K562 (cell line): ENCODE measurements at regions not wholly inside any gene's neighbourhood (a gene's known extent, or its start where the extent isn't known, plus 50 kb on each side); places are given as distances from the start of the nearest gene placed in this dataset.

Experiments
- ADNP ChIP-seq: fragments of 200-800 bp; sonication (Bioruptor generic); IDR thresholded peaks from 2 replicates; pipeline ENCODE4 v1.6.1; 2016; ENCODE audit warnings: missing genetic modification characterization, missing compliant biosample characterization
- CBX8 ChIP-seq: fragments of 200-600 bp; sonication (generic); IDR thresholded peaks from 2 replicates; pipeline ENCODE4 v1.6.1; 2012; ENCODE audit warnings: borderline replicate concordance, mixed run types, low read depth, mild to moderate bottlenecking, moderate library complexity, mixed read lengths, low read length, control low read depth, inconsistent platforms; ENCODE audit not compliant: poor library complexity, severe bottlenecking; ENCODE audit errors: extremely low read depth
- CCAR2 ChIP-seq: fragments of 200-400 bp; formaldehyde crosslinking; IDR thresholded peaks from 2 replicates; pipeline ENCODE4 v1.6.1; 2017; ENCODE audit warnings: mild to moderate bottlenecking, low read depth, low read length
- KAT8 ChIP-seq: fragments of 450-650 bp; IDR thresholded peaks from 2 replicates; pipeline ENCODE4 v1.6.1; 2016; ENCODE audit warnings: low read depth, mild to moderate bottlenecking
- PHF20 ChIP-seq: fragments of 450-650 bp; IDR thresholded peaks from 2 replicates; pipeline ENCODE4 v1.6.1; 2018; ENCODE audit not compliant: partially characterized antibody
- POLR2H ChIP-seq: IDR thresholded peaks from 2 replicates; pipeline ENCODE4 v1.6.1; 2016; ENCODE audit warnings: missing genetic modification characterization, low read depth, mild to moderate bottlenecking, control low read depth, missing compliant biosample characterization, moderate library complexity
- TEAD1 ChIP-seq, 2 experiments: fragments of 450-650 bp in 1 of 2; sonication (generic) in 1 of 2; formaldehyde crosslinking; IDR thresholded peaks; 2 replicates each; pipeline versions ENCODE4 v1.4.0 to v1.8.0; 2020 to 2022; ENCODE audit warnings: mild to moderate bottlenecking in 2 of 2, missing genetic modification reagents in 1 of 2
- ZNF174 ChIP-seq: fragments of 250-450 bp; sonication (Bioruptor Pico); IDR thresholded peaks from 2 replicates; pipeline ENCODE4 v1.4.0; 2020; ENCODE audit warnings: mild to moderate bottlenecking
- ZNF212 ChIP-seq: fragments of 450-650 bp; formaldehyde crosslinking; IDR thresholded peaks from 2 replicates; pipeline ENCODE4 v1.4.0; 2020; ENCODE audit warnings: mild to moderate bottlenecking
- ZNF347 ChIP-seq: fragments of 450-650 bp; formaldehyde crosslinking; IDR thresholded peaks from 2 replicates; pipeline ENCODE4 v1.4.0; 2020; ENCODE audit warnings: low read depth, mild to moderate bottlenecking, moderate library complexity
- TF ChIP-seq, protein P1 (sequence below): fragments of 450-650 bp; IDR thresholded peaks from 2 replicates; pipeline ENCODE4 v1.6.1; 2017; ENCODE audit warnings: mild to moderate bottlenecking, moderate library complexity
- TF ChIP-seq, protein P2 (sequence below): fragments of 450-650 bp; IDR thresholded peaks from 2 replicates; pipeline ENCODE4 v1.6.1; 2016; ENCODE audit warnings: low read depth, mild to moderate bottlenecking, moderate library complexity
- TF ChIP-seq, protein P3 (sequence below): sonication (generic); formaldehyde crosslinking; IDR thresholded peaks from 2 replicates; pipeline ENCODE4 v1.8.1; 2023; ENCODE audit warnings: mild to moderate bottlenecking, missing genetic modification reagents
- TF ChIP-seq, protein P4 (sequence below): sonication (generic); formaldehyde crosslinking; IDR thresholded peaks from 2 replicates; pipeline ENCODE4 v1.8.0; 2023; ENCODE audit warnings: mild to moderate bottlenecking, missing genetic modification reagents
- TF ChIP-seq, protein P5 (sequence below): sonication (generic); formaldehyde crosslinking; IDR thresholded peaks from 2 replicates; pipeline ENCODE4 v1.9.0; 2022; ENCODE audit warnings: mild to moderate bottlenecking, missing genetic modification reagents

DNA sequence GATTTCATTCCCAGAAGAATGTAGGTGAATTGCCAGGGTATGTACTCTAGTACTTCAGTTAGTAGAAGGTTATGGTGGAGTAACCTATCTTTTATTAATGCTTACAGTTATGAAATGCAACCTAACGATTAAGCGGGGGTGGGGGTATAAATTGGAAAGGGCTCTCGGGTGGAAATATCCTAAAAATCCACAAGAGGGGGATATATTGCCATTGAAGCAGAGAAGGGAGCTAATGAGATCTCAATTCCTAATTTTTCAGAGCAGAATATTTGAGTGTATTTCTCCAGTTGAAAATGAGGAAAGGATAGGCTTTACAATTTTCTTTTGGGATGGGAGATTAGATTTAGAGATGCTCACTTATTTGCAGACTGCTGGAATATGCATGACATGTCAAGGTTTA lies 90.8 kb downstream of the DNAJB9 start (continued):
- TF ChIP-seq CCAR2 (no peak), ZNF347 (CRISPR knock-in tag) (no peak), POLR2H (no peak), TEAD1 (CRISPR knock-in tag; IDR thresholded peaks at IDR 0.05) (no peak), ZNF174 (CRISPR knock-in tag) (no peak), ZNF212 (CRISPR knock-in tag) (no peak), KAT8 (no peak), ADNP (tag) (no peak), CBX8 (no peak), PHF20 (no peak)
- TF ChIP-seq, protein P1, sequence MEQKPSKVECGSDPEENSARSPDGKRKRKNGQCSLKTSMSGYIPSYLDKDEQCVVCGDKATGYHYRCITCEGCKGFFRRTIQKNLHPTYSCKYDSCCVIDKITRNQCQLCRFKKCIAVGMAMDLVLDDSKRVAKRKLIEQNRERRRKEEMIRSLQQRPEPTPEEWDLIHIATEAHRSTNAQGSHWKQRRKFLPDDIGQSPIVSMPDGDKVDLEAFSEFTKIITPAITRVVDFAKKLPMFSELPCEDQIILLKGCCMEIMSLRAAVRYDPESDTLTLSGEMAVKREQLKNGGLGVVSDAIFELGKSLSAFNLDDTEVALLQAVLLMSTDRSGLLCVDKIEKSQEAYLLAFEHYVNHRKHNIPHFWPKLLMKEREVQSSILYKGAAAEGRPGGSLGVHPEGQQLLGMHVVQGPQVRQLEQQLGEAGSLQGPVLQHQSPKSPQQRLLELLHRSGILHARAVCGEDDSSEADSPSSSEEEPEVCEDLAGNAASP = no peak
- TF ChIP-seq, protein P2, sequence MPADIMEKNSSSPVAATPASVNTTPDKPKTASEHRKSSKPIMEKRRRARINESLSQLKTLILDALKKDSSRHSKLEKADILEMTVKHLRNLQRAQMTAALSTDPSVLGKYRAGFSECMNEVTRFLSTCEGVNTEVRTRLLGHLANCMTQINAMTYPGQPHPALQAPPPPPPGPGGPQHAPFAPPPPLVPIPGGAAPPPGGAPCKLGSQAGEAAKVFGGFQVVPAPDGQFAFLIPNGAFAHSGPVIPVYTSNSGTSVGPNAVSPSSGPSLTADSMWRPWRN = no peak
- TF ChIP-seq, protein P3, sequence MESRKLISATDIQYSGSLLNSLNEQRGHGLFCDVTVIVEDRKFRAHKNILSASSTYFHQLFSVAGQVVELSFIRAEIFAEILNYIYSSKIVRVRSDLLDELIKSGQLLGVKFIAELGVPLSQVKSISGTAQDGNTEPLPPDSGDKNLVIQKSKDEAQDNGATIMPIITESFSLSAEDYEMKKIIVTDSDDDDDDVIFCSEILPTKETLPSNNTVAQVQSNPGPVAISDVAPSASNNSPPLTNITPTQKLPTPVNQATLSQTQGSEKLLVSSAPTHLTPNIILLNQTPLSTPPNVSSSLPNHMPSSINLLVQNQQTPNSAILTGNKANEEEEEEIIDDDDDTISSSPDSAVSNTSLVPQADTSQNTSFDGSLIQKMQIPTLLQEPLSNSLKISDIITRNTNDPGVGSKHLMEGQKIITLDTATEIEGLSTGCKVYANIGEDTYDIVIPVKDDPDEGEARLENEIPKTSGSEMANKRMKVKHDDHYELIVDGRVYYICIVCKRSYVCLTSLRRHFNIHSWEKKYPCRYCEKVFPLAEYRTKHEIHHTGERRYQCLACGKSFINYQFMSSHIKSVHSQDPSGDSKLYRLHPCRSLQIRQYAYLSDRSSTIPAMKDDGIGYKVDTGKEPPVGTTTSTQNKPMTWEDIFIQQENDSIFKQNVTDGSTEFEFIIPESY (CRISPR knock-in tag) = no peak
- TF ChIP-seq, protein P4, sequence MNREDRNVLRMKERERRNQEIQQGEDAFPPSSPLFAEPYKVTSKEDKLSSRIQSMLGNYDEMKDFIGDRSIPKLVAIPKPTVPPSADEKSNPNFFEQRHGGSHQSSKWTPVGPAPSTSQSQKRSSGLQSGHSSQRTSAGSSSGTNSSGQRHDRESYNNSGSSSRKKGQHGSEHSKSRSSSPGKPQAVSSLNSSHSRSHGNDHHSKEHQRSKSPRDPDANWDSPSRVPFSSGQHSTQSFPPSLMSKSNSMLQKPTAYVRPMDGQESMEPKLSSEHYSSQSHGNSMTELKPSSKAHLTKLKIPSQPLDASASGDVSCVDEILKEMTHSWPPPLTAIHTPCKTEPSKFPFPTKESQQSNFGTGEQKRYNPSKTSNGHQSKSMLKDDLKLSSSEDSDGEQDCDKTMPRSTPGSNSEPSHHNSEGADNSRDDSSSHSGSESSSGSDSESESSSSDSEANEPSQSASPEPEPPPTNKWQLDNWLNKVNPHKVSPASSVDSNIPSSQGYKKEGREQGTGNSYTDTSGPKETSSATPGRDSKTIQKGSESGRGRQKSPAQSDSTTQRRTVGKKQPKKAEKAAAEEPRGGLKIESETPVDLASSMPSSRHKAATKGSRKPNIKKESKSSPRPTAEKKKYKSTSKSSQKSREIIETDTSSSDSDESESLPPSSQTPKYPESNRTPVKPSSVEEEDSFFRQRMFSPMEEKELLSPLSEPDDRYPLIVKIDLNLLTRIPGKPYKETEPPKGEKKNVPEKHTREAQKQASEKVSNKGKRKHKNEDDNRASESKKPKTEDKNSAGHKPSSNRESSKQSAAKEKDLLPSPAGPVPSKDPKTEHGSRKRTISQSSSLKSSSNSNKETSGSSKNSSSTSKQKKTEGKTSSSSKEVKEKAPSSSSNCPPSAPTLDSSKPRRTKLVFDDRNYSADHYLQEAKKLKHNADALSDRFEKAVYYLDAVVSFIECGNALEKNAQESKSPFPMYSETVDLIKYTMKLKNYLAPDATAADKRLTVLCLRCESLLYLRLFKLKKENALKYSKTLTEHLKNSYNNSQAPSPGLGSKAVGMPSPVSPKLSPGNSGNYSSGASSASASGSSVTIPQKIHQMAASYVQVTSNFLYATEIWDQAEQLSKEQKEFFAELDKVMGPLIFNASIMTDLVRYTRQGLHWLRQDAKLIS (CRISPR knock-in tag) = no peak
- TF ChIP-seq, protein P5, sequence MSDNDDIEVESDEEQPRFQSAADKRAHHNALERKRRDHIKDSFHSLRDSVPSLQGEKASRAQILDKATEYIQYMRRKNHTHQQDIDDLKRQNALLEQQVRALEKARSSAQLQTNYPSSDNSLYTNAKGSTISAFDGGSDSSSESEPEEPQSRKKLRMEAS (CRISPR knock-in tag) = no peak
